ENCODE measurements at regions not wholly inside any gene's neighbourhood (a gene's known extent, or its start where the extent isn't known, plus 50 kb on each side); places are given as distances from the start of the nearest gene placed in this dataset.

GRCh38 chr7:106606120-106606519 lies 54.8 kb downstream of the CCDC71L start:
- Histone ChIP-seq H3K9ac (ENCODE audit: low read length) (no peak overlapping the region), H3K79me2 (ENCODE audit: insufficient read depth, low read length) (no peaks in the 10 kb centered on the region), H3K9me3 (ENCODE audit: low read length) (no peaks in the 10 kb centered on the region), H2AFZ (ENCODE audit: low read length) (no peak overlapping the region), H3K36me3 (ENCODE audit: insufficient read depth, low read length) (no peaks in the 10 kb centered on the region), H3K4me1 (ENCODE audit: insufficient read depth, low read length, severe bottlenecking) (no peaks in the 10 kb centered on the region), H3K9me2 (ENCODE audit: low read depth, low read length) (no peaks in the 10 kb centered on the region), H4K20me1 (ENCODE audit: insufficient read depth, low read length) (no peaks in the 10 kb centered on the region), H3K27me3 (ENCODE audit: insufficient read depth, low read length) (no peaks in the 10 kb centered on the region; the same call in 1 of the 2 replicates), H3K4me2 (ENCODE audit: low read length) (no peak overlapping the region), H3F3A (ENCODE audit: insufficient read depth, low read length) (no peaks in the 10 kb centered on the region), H3K27ac (ENCODE audit: low read depth, low read length, poor library complexity, severe bottlenecking) (no peak overlapping the region), H3K4me3 (ENCODE audit: low read depth, low read length, poor library complexity, severe bottlenecking) (no peak overlapping the region)
- TF ChIP-seq EZH2 (IDR thresholded peaks at IDR 0.05; ENCODE audit: borderline replicate concordance, low read length) (no peak), CTCF (IDR thresholded peaks at IDR 0.05; ENCODE audit: low read length) (no peak)

GRCh38 chr7:106604971-106605370 lies 56.0 kb downstream of the CCDC71L start:
- Histone ChIP-seq H3F3A (ENCODE audit: insufficient read depth, low read length) (no peaks in the 10 kb centered on the region), H3K4me3 (ENCODE audit: low read depth, low read length, poor library complexity, severe bottlenecking) (no peak overlapping the region), H3K27ac (ENCODE audit: low read depth, low read length, poor library complexity, severe bottlenecking) (no peak overlapping the region), H3K79me2 (ENCODE audit: insufficient read depth, low read length) (no peaks in the 10 kb centered on the region), H3K4me1 (ENCODE audit: insufficient read depth, low read length, severe bottlenecking) (no peaks in the 10 kb centered on the region), H3K4me2 (ENCODE audit: low read length) (no peak overlapping the region), H3K27me3 (ENCODE audit: insufficient read depth, low read length) (no peaks in the 10 kb centered on the region; the same call in 1 of the 2 replicates), H2AFZ (ENCODE audit: low read length) (no peak overlapping the region), H3K9me3 (ENCODE audit: low read length) (no peaks in the 10 kb centered on the region), H3K9ac (ENCODE audit: low read length) (no peak overlapping the region), H4K20me1 (ENCODE audit: insufficient read depth, low read length) (no peaks in the 10 kb centered on the region), H3K36me3 (ENCODE audit: insufficient read depth, low read length) (no peaks in the 10 kb centered on the region), H3K9me2 (ENCODE audit: low read depth, low read length) (no peaks in the 10 kb centered on the region)
- TF ChIP-seq EZH2 (IDR thresholded peaks at IDR 0.05; ENCODE audit: borderline replicate concordance, low read length) = no peak
- TF ChIP-seq CTCF (IDR thresholded peaks at IDR 0.05; ENCODE audit: low read length) = no peak

GRCh38 chr7:106604303-106604924 lies 56.5 kb downstream of the CCDC71L start:
- Histone ChIP-seq H3K4me3 (ENCODE audit: low read depth, low read length, poor library complexity, severe bottlenecking) (no peak overlapping the region), H3K27me3 (ENCODE audit: insufficient read depth, low read length) (no peaks in the 10 kb centered on the region; the same call in 1 of the 2 replicates), H3K4me1 (ENCODE audit: insufficient read depth, low read length, severe bottlenecking) (no peaks in the 10 kb centered on the region), H3K9me2 (ENCODE audit: low read depth, low read length) (no peaks in the 10 kb centered on the region), H3K9ac (ENCODE audit: low read length) (no peak overlapping the region), H3K4me2 (ENCODE audit: low read length) (no peak overlapping the region), H3K9me3 (ENCODE audit: low read length) (no peaks in the 10 kb centered on the region), H4K20me1 (ENCODE audit: insufficient read depth, low read length) (no peaks in the 10 kb centered on the region), H2AFZ (ENCODE audit: low read length) (no peak overlapping the region), H3F3A (ENCODE audit: insufficient read depth, low read length) (no peaks in the 10 kb centered on the region), H3K36me3 (ENCODE audit: insufficient read depth, low read length) (no peaks in the 10 kb centered on the region), H3K79me2 (ENCODE audit: insufficient read depth, low read length) (no peaks in the 10 kb centered on the region), H3K27ac (ENCODE audit: low read depth, low read length, poor library complexity, severe bottlenecking) (no peak overlapping the region)
- TF ChIP-seq CTCF (IDR thresholded peaks at IDR 0.05; ENCODE audit: low read length) (no peak), EZH2 (IDR thresholded peaks at IDR 0.05; ENCODE audit: borderline replicate concordance, low read length) (no peak)
